Colonic mucosa (tissue), 4 donors: ENCODE measurements at regions not wholly inside any gene's neighbourhood (a gene's known extent, or its start where the extent isn't known, plus 50 kb on each side); places are given as distances from the start of the nearest gene placed in this dataset.

Source experiments
- DNase-seq: peaks from one replicate; pipeline ENCODE4 v3.0.0-alpha.2; 2020
- H3K27ac ChIP-seq: fragments of 200-600 bp; one replicate; pipeline ENCODE4 v1.8.0; 2021
- H3K27me3 ChIP-seq: fragments of 200-600 bp; one replicate; pipeline ENCODE4 v1.8.0; 2021
- H3K36me3 ChIP-seq: fragments of 200-600 bp; one replicate; pipeline ENCODE4 v1.8.0; 2021
- H3K4me1 ChIP-seq: fragments of 200-600 bp; one replicate; pipeline ENCODE4 v1.8.0; 2021; ENCODE audit warnings: mild to moderate bottlenecking
- H3K4me3 ChIP-seq: fragments of 200-600 bp; one replicate; pipeline ENCODE4 v1.8.0; 2021
- H3K9ac ChIP-seq, 2 donors: one replicate each; pipeline ENCODE4 v1.7.0; 2013; ENCODE audit warnings: control low read depth in 2 of 2, low read depth in 2 of 2, low read length in 2 of 2
- H3K9me3 ChIP-seq: fragments of 200-600 bp; one replicate; pipeline ENCODE4 v1.8.0; 2021
- CTCF ChIP-seq: fragments of 200-600 bp; IDR thresholded peaks from one replicate; pipeline ENCODE4 v1.8.0; 2022; ENCODE audit warnings: antibody characterized with exemption, mild to moderate bottlenecking
- intact Hi-C: fragments of 100-400 bp; cut with DNase I; formaldehyde crosslinking; loops from one replicate; pipeline ENCODE4 v1.14.1; 2022
- donor health status: healthy.
- donor health status: DM: no; HTN: no; CAD: no.
- donor health status: DM: no; HTN: no; CAD: no.

- H3K9ac ChIP-seq, result no peak overlapping the region
- no peak for TF ChIP-seq CTCF
- intact Hi-C loops, result loop anchor here (5.0 to 10.0 kb wide), 2 partner anchors 144 to 282 kb away; no protein-coding TSS in a partner anchor
- H3K4me1 ChIP-seq, result no peaks in the 10 kb centered on the region
- no peak overlapping the region for H3K27ac ChIP-seq
- no peaks in the 10 kb centered on the region for H3K27me3 ChIP-seq
- no peaks in the 10 kb centered on the region for H3K9me3 ChIP-seq
- DNase-seq, result no peak
- H3K36me3 ChIP-seq, result no peaks in the 10 kb centered on the region
- H3K4me3 ChIP-seq, result no peak overlapping the region
Measured at GRCh38 chr13:34076319-34076718, 258.4 kb downstream of the RFC3 start.

GRCh38 chr13:34076943-34077703 is 259.2 kb downstream of the RFC3 start:
- Histone ChIP-seq H3K27ac (no peak overlapping the region), H3K27me3 (no peaks in the 10 kb centered on the region), H3K4me3 (no peak overlapping the region), H3K4me1 (no peaks in the 10 kb centered on the region), H3K9ac (no peak overlapping the region), H3K36me3 (no peaks in the 10 kb centered on the region), H3K9me3 (no peaks in the 10 kb centered on the region)
- no peak for TF ChIP-seq CTCF
- DNase-seq, result no peak
- intact Hi-C loops, result loop anchor here (5.0 to 10.0 kb wide), 2 partner anchors 145 to 282 kb away; no protein-coding TSS in a partner anchor

GRCh38 chr13:34078334-34078999 is 260.5 kb downstream of the RFC3 start:
- H3K27ac ChIP-seq, result no peak overlapping the region
- no peak overlapping the region for H3K4me3 ChIP-seq
- no peak for DNase-seq
- H3K9me3 ChIP-seq, result no peaks in the 10 kb centered on the region
- H3K36me3 ChIP-seq, result no peaks in the 10 kb centered on the region
- no peaks in the 10 kb centered on the region for H3K4me1 ChIP-seq
- TF ChIP-seq CTCF, result no peak
- H3K27me3 ChIP-seq, result no peaks in the 10 kb centered on the region
- intact Hi-C loops, result loop anchor here (5.0 to 10.0 kb wide), 2 partner anchors 146 to 284 kb away; no protein-coding TSS in a partner anchor
- no peak overlapping the region for H3K9ac ChIP-seq

GRCh38 chr13:34085204-34085603 is 267.3 kb downstream of the RFC3 start:
- no peak for DNase-seq
- Histone ChIP-seq H3K4me1 (no peaks in the 10 kb centered on the region), H3K4me3 (no peak overlapping the region), H3K27me3 (no peaks in the 10 kb centered on the region), H3K36me3 (no peaks in the 10 kb centered on the region), H3K27ac (no peak overlapping the region), H3K9ac (no peak overlapping the region), H3K9me3 (no peaks in the 10 kb centered on the region)
- intact Hi-C loops, result loop anchor here (10.0 kb wide), 1 partner anchor 270 kb away; the partner anchor contains the start of gene RFC3
- TF ChIP-seq CTCF, result no peak

GRCh38 chr13:34086281-34086680 is 268.3 kb downstream of the RFC3 start:
- no peaks in the 10 kb centered on the region for H3K36me3 ChIP-seq
- no peak overlapping the region for H3K4me3 ChIP-seq
- H3K4me1 ChIP-seq, result no peaks in the 10 kb centered on the region
- intact Hi-C loops, result loop anchor here (10.0 kb wide), 1 partner anchor 271 kb away; the partner anchor contains the start of gene RFC3
- no peak overlapping the region for H3K9ac ChIP-seq
- H3K27me3 ChIP-seq, result no peaks in the 10 kb centered on the region
- H3K27ac ChIP-seq, result no peak overlapping the region
- no peak for TF ChIP-seq CTCF
- DNase-seq, result no peak
- no peaks in the 10 kb centered on the region for H3K9me3 ChIP-seq
